Activated T-helper 2 cell treated with anti-CD3 and anti-CD28 coated beads, Interferon-gamma antibody, Interleukin-2, Interleukin-4, amounts not matched to agents 10 μg/mL and 5 μg/mL and 100 μg/mL, durations not matched to agents 14 hours and 24 hours and 36 hours (primary cell): ENCODE measurements at regions not wholly inside any gene's neighbourhood (a gene's known extent, or its start where the extent isn't known, plus 50 kb on each side); places are given as distances from the start of the nearest gene placed in this dataset.

Experiments used
- DNase-seq: peaks from one replicate; pipeline ENCODE4 v3.0.0; 2021; ENCODE audit warnings: low spot score
- H3K27ac Mint-ChIP-seq: one replicate; pipeline ENCODE4 v1.8.0; 2021; ENCODE audit warnings: mixed read lengths
- H3K27me3 Mint-ChIP-seq: one replicate; pipeline ENCODE4 v1.8.0; 2021; ENCODE audit warnings: low read depth, mixed read lengths
- H3K36me3 Mint-ChIP-seq: one replicate; pipeline ENCODE4 v1.8.0; 2021; ENCODE audit warnings: low read depth, mixed read lengths
- H3K4me1 Mint-ChIP-seq: one replicate; pipeline ENCODE4 v1.8.0; 2021; ENCODE audit warnings: low read depth, mixed read lengths
- H3K4me3 Mint-ChIP-seq: one replicate; pipeline ENCODE4 v1.8.0; 2021; ENCODE audit warnings: low read depth, mild to moderate bottlenecking, moderate library complexity, mixed read lengths
- H3K9me3 Mint-ChIP-seq: one replicate; pipeline ENCODE4 v1.8.0; 2021; ENCODE audit warnings: mixed read lengths
- intact Hi-C: fragments of 100-400 bp; cut with micrococcal nuclease; formaldehyde crosslinking; loops from one replicate; pipeline ENCODE4 v1.15.1; 2023

GRCh38 chr2:70036290-70036689, 51.0 kb upstream of the PCBP1 start:
- Mint-ChIP-seq H3K9me3 (no peaks in the 10 kb centered on the region), H3K36me3 (peaks cover 41% of the 10 kb centered on the region), H3K4me1 (peaks cover 20% of the 10 kb centered on the region), H3K27me3 (no peaks in the 10 kb centered on the region), H3K4me3 (no peak overlapping the region), H3K27ac (no peak overlapping the region)
- DNase-seq: no peak
- intact Hi-C loops: no loop called here

DNA sequence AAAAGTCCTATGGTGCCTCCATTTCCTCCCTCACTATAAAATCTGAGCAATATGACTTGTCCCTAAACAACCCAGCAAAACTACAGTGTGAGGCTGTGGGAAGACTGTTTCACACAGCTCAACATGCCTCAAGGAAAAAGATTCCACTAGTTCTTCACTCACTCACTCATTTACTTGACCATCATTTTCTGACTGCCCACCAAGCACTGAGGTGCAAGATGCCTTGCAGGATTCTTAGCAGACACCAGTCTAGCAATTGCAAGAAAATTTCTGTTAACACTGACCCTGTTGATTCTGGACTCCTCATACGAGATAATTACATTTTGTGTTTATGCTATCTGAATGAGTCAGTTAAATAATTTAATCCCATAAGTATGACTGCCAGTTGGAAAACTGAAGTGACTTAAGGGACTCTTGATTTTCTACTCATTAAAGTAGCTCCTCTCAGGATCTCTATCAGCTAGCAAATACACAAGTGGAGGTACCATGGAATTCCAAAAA, 51.9 kb upstream of the PCBP1 start:
- peaks cover 19% of the 10 kb centered on the region for H3K4me1 Mint-ChIP-seq
- H3K27ac Mint-ChIP-seq: no peak overlapping the region
- no peak for DNase-seq
- intact Hi-C loops: no loop called here
- no peak overlapping the region for H3K4me3 Mint-ChIP-seq
- H3K9me3 Mint-ChIP-seq: no peaks in the 10 kb centered on the region
- peaks cover 39% of the 10 kb centered on the region for H3K36me3 Mint-ChIP-seq
- H3K27me3 Mint-ChIP-seq: no peaks in the 10 kb centered on the region

GRCh38 chr2:70030724-70031420, 56.4 kb upstream of the PCBP1 start:
- H3K27ac Mint-ChIP-seq: no peak overlapping the region
- DNase-seq: no peak
- H3K27me3 Mint-ChIP-seq: no peaks in the 10 kb centered on the region
- no peak overlapping the region for H3K4me3 Mint-ChIP-seq
- H3K4me1 Mint-ChIP-seq: peaks cover 13% of the 10 kb centered on the region
- peaks cover 26% of the 10 kb centered on the region for H3K36me3 Mint-ChIP-seq
- H3K9me3 Mint-ChIP-seq: no peaks in the 10 kb centered on the region
- intact Hi-C loops: no loop called here

- H3K27me3 Mint-ChIP-seq: no peaks in the 10 kb centered on the region
- intact Hi-C loops: no loop called here
- H3K27ac Mint-ChIP-seq: no peak overlapping the region
These were observed 57.4 kb upstream of the PCBP1 start for GRCh38 chr2:70029814-70030409.

DNA sequence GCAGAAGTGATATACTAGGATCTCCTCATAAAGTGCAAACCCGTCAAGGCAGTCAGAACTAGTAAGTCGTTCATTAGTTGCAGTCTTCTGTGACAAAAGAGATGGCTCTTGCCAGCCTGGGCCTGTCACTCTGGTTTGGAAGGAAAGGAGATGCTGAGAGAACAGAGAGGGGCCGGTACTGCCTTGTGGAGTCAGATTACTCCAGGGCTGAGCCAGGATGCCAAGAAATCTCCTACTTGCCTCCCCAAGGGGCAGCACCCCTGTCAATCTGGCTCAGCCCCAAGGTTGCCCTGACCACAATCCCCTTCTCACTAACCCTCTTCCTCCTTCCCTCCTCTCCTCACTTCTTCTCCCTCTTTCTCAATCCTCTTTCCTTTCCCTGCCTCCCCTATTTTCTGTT, 62.9 kb upstream of the ASPRV1 start:
- no peaks in the 10 kb centered on the region for H3K27me3 Mint-ChIP-seq
- DNase-seq: no peak
- no peak overlapping the region for H3K27ac Mint-ChIP-seq
- peaks cover 16% of the 10 kb centered on the region for H3K36me3 Mint-ChIP-seq
- H3K4me3 Mint-ChIP-seq: no peak overlapping the region
- intact Hi-C loops: no loop called here
- H3K9me3 Mint-ChIP-seq: no peaks in the 10 kb centered on the region
- peaks cover 3% of the 10 kb centered on the region for H3K4me1 Mint-ChIP-seq

More at GRCh38 chr2:70029814-70030409, 57.4 kb upstream of the PCBP1 start:
- DNase-seq: no peak
- no peak overlapping the region for H3K4me3 Mint-ChIP-seq
- peaks cover 25% of the 10 kb centered on the region for H3K36me3 Mint-ChIP-seq
- H3K4me1 Mint-ChIP-seq: peaks cover 10% of the 10 kb centered on the region
- no peaks in the 10 kb centered on the region for H3K9me3 Mint-ChIP-seq

DNA sequence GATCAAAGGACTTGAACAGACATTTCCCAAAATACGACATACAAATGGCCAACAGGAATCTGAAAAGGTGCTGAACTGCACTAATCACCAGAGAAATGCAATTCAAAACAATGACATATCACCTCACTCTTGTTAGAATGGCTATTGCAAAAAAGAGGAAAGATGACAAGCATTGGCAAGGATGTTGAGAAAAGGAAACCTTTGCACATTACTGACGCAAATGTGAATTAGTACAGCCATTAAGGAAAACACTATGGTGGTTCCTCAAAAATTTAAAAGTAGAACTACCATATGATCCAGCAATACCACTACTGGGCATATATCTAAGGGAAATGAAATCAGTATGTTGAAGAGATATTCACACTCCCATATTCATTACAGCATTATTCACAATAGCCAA, 57.7 kb upstream of the ASPRV1 start:
- no peaks in the 10 kb centered on the region for H3K27me3 Mint-ChIP-seq
- H3K4me1 Mint-ChIP-seq: peaks cover 19% of the 10 kb centered on the region
- no peak overlapping the region for H3K27ac Mint-ChIP-seq
- no peak overlapping the region for H3K4me3 Mint-ChIP-seq
- DNase-seq: no peak
- peaks cover 55% of the 10 kb centered on the region for H3K36me3 Mint-ChIP-seq
- H3K9me3 Mint-ChIP-seq: peaks cover 11% of the 10 kb centered on the region
- intact Hi-C loops: no loop called here

DNA sequence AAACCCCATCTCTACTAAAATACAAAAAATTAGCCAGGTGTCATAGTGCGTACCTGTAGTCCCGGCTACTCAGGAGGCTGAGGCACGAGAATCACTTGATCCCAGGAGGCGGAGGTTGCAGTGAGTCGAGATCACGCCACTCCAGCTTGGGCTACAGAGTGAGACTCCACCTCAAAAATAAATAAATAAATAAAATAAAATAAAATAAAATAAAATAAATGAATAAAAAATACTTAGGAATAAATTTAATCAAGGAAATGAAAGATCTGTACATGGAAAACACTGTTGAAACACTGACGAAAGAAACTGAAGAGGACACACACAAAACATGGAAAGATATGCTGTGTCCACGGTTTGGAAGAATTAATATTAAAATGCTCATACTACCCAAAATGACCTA, 56.5 kb upstream of the ASPRV1 start:
- Mint-ChIP-seq H3K9me3 (peaks cover 11% of the 10 kb centered on the region), H3K27ac (no peak overlapping the region), H3K4me3 (no peak overlapping the region), H3K27me3 (no peaks in the 10 kb centered on the region), H3K36me3 (peaks cover 58% of the 10 kb centered on the region), H3K4me1 (peaks cover 19% of the 10 kb centered on the region)
- intact Hi-C loops: no loop called here
- DNase-seq: no peak

DNA sequence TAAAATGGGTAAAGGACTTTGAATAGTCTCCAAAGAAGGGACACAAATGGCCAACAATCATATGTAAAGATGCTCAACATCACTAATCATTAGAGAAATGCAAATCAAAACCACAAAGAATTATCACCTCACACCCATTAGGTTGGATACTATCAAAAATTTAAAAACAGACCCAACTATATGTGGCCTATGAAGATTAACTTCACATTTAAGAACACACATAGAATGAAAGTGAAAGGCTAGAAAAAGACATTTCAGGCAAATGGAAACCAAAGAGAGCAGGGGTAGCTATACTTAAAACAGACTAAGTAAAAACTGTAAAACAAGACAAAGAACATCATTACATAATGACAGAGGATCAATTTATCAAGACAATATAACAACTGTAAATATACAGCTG, 53.5 kb upstream of the ASPRV1 start:
- no peaks in the 10 kb centered on the region for H3K27me3 Mint-ChIP-seq
- H3K4me1 Mint-ChIP-seq: peaks cover 28% of the 10 kb centered on the region
- H3K9me3 Mint-ChIP-seq: peaks cover 11% of the 10 kb centered on the region
- intact Hi-C loops: no loop called here
- H3K4me3 Mint-ChIP-seq: no peak overlapping the region
- peaks cover 49% of the 10 kb centered on the region for H3K36me3 Mint-ChIP-seq
- peak overlapping the region; percentile 20 for H3K27ac Mint-ChIP-seq
- no peak for DNase-seq

- H3K4me3 Mint-ChIP-seq: no peak overlapping the region
- peaks cover 31% of the 10 kb centered on the region for H3K36me3 Mint-ChIP-seq
- H3K9me3 Mint-ChIP-seq: no peaks in the 10 kb centered on the region
- intact Hi-C loops: no loop called here
- H3K27ac Mint-ChIP-seq: no peak overlapping the region
- no peak for DNase-seq
- H3K27me3 Mint-ChIP-seq: no peaks in the 10 kb centered on the region
- H3K4me1 Mint-ChIP-seq: peaks cover 18% of the 10 kb centered on the region
These were observed 51.5 kb upstream of the ASPRV1 start for GRCh38 chr2:70012887-70013286.

GRCh38 chr2:70011786-70012185, 50.4 kb upstream of the ASPRV1 start:
- Mint-ChIP-seq H3K27ac (no peak overlapping the region), H3K4me1 (peaks cover 18% of the 10 kb centered on the region), H3K4me3 (no peak overlapping the region), H3K36me3 (peaks cover 25% of the 10 kb centered on the region), H3K9me3 (no peaks in the 10 kb centered on the region), H3K27me3 (no peaks in the 10 kb centered on the region)
- intact Hi-C loops: no loop called here
- DNase-seq: no peak

DNA sequence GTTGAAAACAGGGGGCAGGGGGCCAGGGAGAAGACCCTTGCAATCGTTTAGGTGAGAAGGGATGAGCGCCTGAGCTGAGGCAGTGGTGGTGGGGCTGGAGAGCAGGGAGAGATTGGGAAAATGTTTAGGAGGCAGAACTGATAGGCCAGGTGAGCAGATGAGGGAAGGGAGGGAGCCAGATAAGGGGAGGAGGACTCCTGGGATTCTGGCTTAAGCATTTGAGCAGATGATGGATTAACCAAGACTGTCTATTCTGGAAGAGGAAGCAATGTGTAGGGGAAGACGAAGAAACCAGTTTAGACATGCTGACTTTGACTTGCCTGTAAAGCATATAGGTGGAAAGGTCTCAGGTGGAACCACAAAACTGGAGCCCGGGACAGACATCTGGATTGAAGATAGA, 49.9 kb upstream of the ASPRV1 start:
- Mint-ChIP-seq H3K27me3 (no peaks in the 10 kb centered on the region), H3K4me1 (peaks cover 18% of the 10 kb centered on the region), H3K27ac (no peak overlapping the region), H3K4me3 (no peak overlapping the region), H3K9me3 (no peaks in the 10 kb centered on the region), H3K36me3 (peaks cover 21% of the 10 kb centered on the region)
- no peak for DNase-seq
- intact Hi-C loops: no loop called here
